HT1080 (cell line): ENCODE measurements at regions not wholly inside any gene's neighbourhood (a gene's known extent, or its start where the extent isn't known, plus 50 kb on each side); places are given as distances from the start of the nearest gene placed in this dataset.

Experiments used
- DNase-seq: peaks from one replicate; pipeline ENCODE4 v3.0.0-alpha.2; 2015; ENCODE audit warnings: low read depth

- no peak for DNase-seq
Measured at GRCh38 chr1:218634212-218634611, 289.1 kb downstream of the TGFB2 start.

- DNase-seq = no peak
Measured at GRCh38 chr1:218636548-218636947, 291.4 kb downstream of the TGFB2 start.

- DNase-seq = no peak
Measured at GRCh38 chr1:218640173-218640572, 295.0 kb downstream of the TGFB2 start.

GRCh38 chr1:218642033-218642948 lies 297.2 kb downstream of the TGFB2 start:
- no peak for DNase-seq

GRCh38 chr1:218643281-218643680 lies 298.1 kb downstream of the TGFB2 start:
- no peak for DNase-seq

- no peak for DNase-seq
Measured at GRCh38 chr1:218643926-218644325, 298.8 kb downstream of the TGFB2 start.

GRCh38 chr1:218646288-218646687 lies 301.2 kb downstream of the TGFB2 start:
- no peak for DNase-seq

- DNase-seq = peak; percentile 85
Measured at GRCh38 chr1:218656301-218657037, 311.3 kb downstream of the TGFB2 start.

- no peak for DNase-seq
Measured at GRCh38 chr1:218658269-218658668, 313.1 kb downstream of the TGFB2 start.

- peak; percentile 96 for DNase-seq
Measured at GRCh38 chr1:218658899-218659298, 313.8 kb downstream of the TGFB2 start.

GRCh38 chr1:218659911-218660677 lies 315.0 kb downstream of the TGFB2 start:
- DNase-seq = no peak

GRCh38 chr1:218660678-218661053 lies 315.5 kb downstream of the TGFB2 start:
- peak; percentile 92 for DNase-seq

GRCh38 chr1:218661411-218661810 lies 316.3 kb downstream of the TGFB2 start:
- no peak for DNase-seq

GRCh38 chr1:218664385-218665170 lies 319.4 kb downstream of the TGFB2 start:
- peak; percentile 67 for DNase-seq

- DNase-seq = peak; percentile 28
Measured at GRCh38 chr1:218665221-218665620, 320.1 kb downstream of the TGFB2 start.

- no peak for DNase-seq
Measured at GRCh38 chr1:218666263-218666662, 321.1 kb downstream of the TGFB2 start.

- DNase-seq = no peak
Measured at GRCh38 chr1:218667781-218668516, 322.8 kb downstream of the TGFB2 start.

GRCh38 chr1:218669431-218669830 lies 324.3 kb downstream of the TGFB2 start:
- DNase-seq = no peak

GRCh38 chr1:218670875-218671274 lies 325.7 kb downstream of the TGFB2 start:
- DNase-seq = no peak

GRCh38 chr1:218671573-218671972 lies 326.4 kb downstream of the TGFB2 start:
- no peak for DNase-seq
